HepG2 (cell line): ENCODE measurements at regions not wholly inside any gene's neighbourhood (a gene's known extent, or its start where the extent isn't known, plus 50 kb on each side); places are given as distances from the start of the nearest gene placed in this dataset.

Experiments
- ATAC-seq: fragments of 200-7000 bp; cut with Tn5 transposase; 3 replicates; pipeline ENCODE4 v1.9.1; 2020; ENCODE audit warnings: mild to moderate bottlenecking, moderate library complexity
- BruUV-seq: library from RNA; stranded (reverse); fragments of 400-500 nt; replicated peaks from 2 replicates; lab custom pipeline; 2021; lab: Mats Ljungman, UMichigan
- CTCF ChIA-PET: fragments of 300-600 bp; formaldehyde crosslinking; extraction: SDS; loops from one replicate; lab custom pipeline; 2021; ENCODE audit warnings: low total read pairs, inconsistent platforms, low intra/inter-chr PET ratio; lab: Yijun Ruan, JAX
- POLR2A ChIA-PET: fragments of 350-600 bp; sonication (Branson Sonifier 250); formaldehyde crosslinking; loops from one replicate; lab custom pipeline; 2020; ENCODE audit warnings: antibody characterized with exemption, inconsistent platforms; lab: Yijun Ruan, JAX
- DNase-seq: peaks from one replicate; pipeline ENCODE4 v3.0.0-alpha.2; 2015; ENCODE audit warnings: low spot score
- FAIRE-seq: peaks from 3 replicates; lab custom pipeline; 2011; peaks lifted over from hg19 to GRCh38; lab: Jason Lieb, UNC
- H2AFZ ChIP-seq: one replicate; pipeline ENCODE4 v1.6.1; 2011; ENCODE audit warnings: low read length, inconsistent platforms
- H3K27ac ChIP-seq: fragments of 300-600 bp; 3 replicates; pipeline ENCODE4 v1.8.0; 2011; ENCODE audit warnings: mixed run types, mild to moderate bottlenecking, mixed read lengths, low read length, inconsistent platforms; ENCODE audit not compliant: insufficient read depth; ENCODE audit errors: extremely low read length
- H3K27me3 ChIP-seq, 2 experiments: fragments of 200-600 bp in 1 of 2; 2 replicates in 1 of 2; 3 replicates in 1 of 2; pipeline versions ENCODE4 v1.6.0 to v1.8.0; 2011; ENCODE audit warnings: low read length in 2 of 2, mild to moderate bottlenecking in 2 of 2, moderate library complexity in 2 of 2, inconsistent platforms in 1 of 2; ENCODE audit not compliant: insufficient read depth in 2 of 2, control insufficient read depth in 1 of 2
- H3K36me3 ChIP-seq, 2 experiments: fragments of 200-600 bp in 1 of 2; replicated peaks in 1 of 2; 2 replicates in 1 of 2; 3 replicates in 1 of 2; pipeline versions ENCODE4 v1.5.1 to v1.8.0; 2011; ENCODE audit warnings: low read length in 2 of 2, inconsistent platforms in 1 of 2; ENCODE audit not compliant: insufficient read depth in 2 of 2, control insufficient read depth in 1 of 2
- H3K4me1 ChIP-seq: 2 replicates; pipeline ENCODE4 v1.5.1; 2012; ENCODE audit warnings: low read length, inconsistent platforms; ENCODE audit not compliant: insufficient read depth
- H3K4me2 ChIP-seq: 2 replicates; pipeline ENCODE4 v1.6.0; 2011; ENCODE audit warnings: low read depth, low read length, inconsistent platforms
- H3K4me3 ChIP-seq, 3 experiments: fragments of 200-600 bp in 1 of 3; sonication (generic), shearing (Covaris generic) in 1 of 3; replicated peaks in 1 of 3; 2 replicates each; pipeline ENCODE4 v1.5.1; 2011 to 2016; ENCODE audit warnings: low read length in 3 of 3, inconsistent platforms in 2 of 3, low read depth in 2 of 3, mild to moderate bottlenecking in 2 of 3, control low read depth in 1 of 3, mixed read lengths in 1 of 3; ENCODE audit not compliant: insufficient read depth in 1 of 3
- H3K79me2 ChIP-seq: one replicate; pipeline ENCODE4 v1.6.1; 2011; ENCODE audit warnings: low read length, inconsistent platforms; ENCODE audit not compliant: insufficient read depth
- H3K9ac ChIP-seq: 2 replicates; pipeline ENCODE4 v1.6.0; 2011; ENCODE audit warnings: mild to moderate bottlenecking, low read depth, low read length, inconsistent platforms; ENCODE audit not compliant: insufficient read depth
- H3K9me3 ChIP-seq: 2 replicates; pipeline ENCODE4 v1.5.1; 2012; ENCODE audit warnings: mild to moderate bottlenecking, low read length
- H4K20me1 ChIP-seq: 2 replicates; pipeline ENCODE4 v1.6.0; 2011; ENCODE audit warnings: inconsistent platforms, mild to moderate bottlenecking, low read length, moderate library complexity; ENCODE audit not compliant: insufficient read depth
- CBX5 ChIP-seq: sonication (generic); formaldehyde crosslinking; IDR thresholded peaks from 2 replicates; pipeline ENCODE4 v1.4.0; 2020; ENCODE audit warnings: missing genetic modification reagents, borderline replicate concordance
- CSRNP2 ChIP-seq: sonication (generic); formaldehyde crosslinking; conservative IDR thresholded peaks from 2 replicates; pipeline ENCODE4 v1.8.0; 2022; ENCODE audit warnings: low read depth, missing genetic modification reagents
- NFKBIZ ChIP-seq: IDR thresholded peaks from 2 replicates; pipeline ENCODE4 v1.6.1; 2018; ENCODE audit warnings: missing genetic modification reagents, missing compliant biosample characterization
- NFYC ChIP-seq: IDR thresholded peaks from 2 replicates; pipeline ENCODE4 v1.6.1; 2016; ENCODE audit warnings: missing genetic modification reagents, missing compliant biosample characterization
- PRPF4 ChIP-seq: fragments of 200-400 bp; formaldehyde crosslinking; IDR thresholded peaks from 2 replicates; pipeline ENCODE4 v1.6.1; 2016; ENCODE audit warnings: low read length, low read depth; ENCODE audit not compliant: poor library complexity, severe bottlenecking
- RFX5 ChIP-seq: IDR thresholded peaks from 2 replicates; pipeline ENCODE4 v1.6.1; 2011; ENCODE audit warnings: low read depth, low read length, improper control_type of control experiment
- SOX13 ChIP-seq, 3 experiments: fragments of 450-650 bp in 1 of 3; sonication (generic) in 1 of 3; formaldehyde crosslinking in 1 of 3; IDR thresholded peaks in 2 of 3; conservative IDR thresholded peaks in 1 of 3; 2 replicates each; pipeline versions ENCODE4 v1.5.0 to v1.6.1; 2016 to 2020; ENCODE audit warnings: antibody characterized with exemption in 1 of 3, mild to moderate bottlenecking in 1 of 3, missing compliant biosample characterization in 1 of 3, missing genetic modification reagents in 1 of 3, moderate library complexity in 1 of 3
- ZMYM4 ChIP-seq: sonication (generic); formaldehyde crosslinking; IDR thresholded peaks from 2 replicates; pipeline ENCODE4 v1.8.1; 2023; ENCODE audit warnings: mild to moderate bottlenecking, missing genetic modification reagents
- ZNF180 ChIP-seq: sonication (generic); formaldehyde crosslinking; IDR thresholded peaks from 2 replicates; pipeline ENCODE4 v1.4.0; 2020; ENCODE audit warnings: low read depth, missing genetic modification reagents, borderline replicate concordance
- WGBS: methylation state at CpG from one replicate; pipeline ENCODE4 v1.1.6; 2017; ENCODE audit warnings: low lambda C conversion rate; 5-methylcytosine and 5-hydroxymethylcytosine counted together
- in situ Hi-C: cut with HindIII; loops from 2 replicates; pipeline ENCODE4 v1.10.0; 2017; ENCODE audit warnings: low pct_unique_long_range_greater_than_20kb; ENCODE audit not compliant: extremely low pct_ligation_motif_present
- intact Hi-C: fragments of 100-400 bp; cut with micrococcal nuclease; formaldehyde crosslinking; loops from one replicate; pipeline ENCODE4 v1.10.0; 2022; ENCODE audit not compliant: unreplicated experiment

DNA sequence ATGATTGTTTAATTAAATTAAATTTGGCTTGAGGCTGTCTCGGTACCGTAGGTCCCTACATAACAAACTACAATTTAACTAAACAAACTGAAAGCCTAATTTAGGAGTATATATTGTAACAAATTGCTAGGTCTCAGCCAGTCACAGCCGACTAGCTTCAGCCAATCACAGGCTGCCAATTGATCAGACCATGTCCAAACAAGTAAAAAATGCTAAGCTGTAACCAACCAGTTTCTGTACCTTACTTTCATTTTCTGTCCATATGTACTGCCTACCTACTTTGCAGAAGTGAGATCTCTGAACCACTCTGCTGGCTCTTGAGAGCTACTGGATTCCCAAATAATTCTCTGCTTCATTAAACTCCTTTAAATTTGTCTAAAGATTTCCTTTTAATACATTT is 648.0 kb upstream of the GJE1 start:
- intact Hi-C loops (no loop called here), in situ Hi-C loops (no loop called here)
- H3K36me3 ChIP-seq, result no peaks in the 10 kb centered on the region
- H3K27ac ChIP-seq, result no peak overlapping the region
- POLR2A ChIA-PET, result no interaction called here
- H3K9me3 ChIP-seq, result no peaks in the 10 kb centered on the region
- H3K9ac ChIP-seq, result no peak overlapping the region
- DNase-seq (peak; percentile 12), ATAC-seq (peak; percentile 82), FAIRE-seq (no peak)
- CTCF ChIA-PET, result no interaction called here
- H3K27me3 ChIP-seq, result no peaks in the 10 kb centered on the region; a peak in 1 of 5 replicates
- 17% methylated on average over 3 of the region's 3 CpGs for WGBS
- H3K4me3 ChIP-seq, result no peak overlapping the region
- no TSS peak for BruUV-seq
- no peaks in the 10 kb centered on the region for H3K4me1 ChIP-seq
- H3K79me2 ChIP-seq, result no peaks in the 10 kb centered on the region
- TF ChIP-seq RFX5 (peak; percentile 38; the same call in 1 of the 2 replicates), PRPF4 (no peak), ZNF180 (CRISPR knock-in tag) (no peak), NFYC (CRISPR knock-in tag) (peak; percentile 55), CBX5 (CRISPR knock-in tag) (no peak), SOX13 (IDR thresholded peaks at IDR 0.05) (no peak), SOX13 (CRISPR knock-in tag; conservative IDR thresholded peaks at IDR 0.05 in 1 of 2, IDR thresholded peaks at IDR 0.05 in 1 of 2) (no peak), CSRNP2 (CRISPR knock-in tag) (no peak), ZMYM4 (peak; percentile 36; the same call in 1 of the 2 replicates), NFKBIZ (CRISPR knock-in tag) (no peak)
- no peaks in the 10 kb centered on the region for H4K20me1 ChIP-seq
- H2AFZ ChIP-seq, result no peak overlapping the region
- peak overlapping the region; percentile 19; the same call in 1 of the 2 replicates for H3K4me2 ChIP-seq
